HG02943 (cell line): ENCODE measurements at regions not wholly inside any gene's neighbourhood (a gene's known extent, or its start where the extent isn't known, plus 50 kb on each side); places are given as distances from the start of the nearest gene placed in this dataset.

Experiments used
- ATAC-seq: cut with Tn5 transposase; IDR thresholded peaks from one replicate; pipeline ENCODE4 v1.9.1; 2021; ENCODE audit warnings: mild to moderate bottlenecking, low read depth, moderate library complexity; ENCODE audit not compliant: unreplicated experiment

GRCh38 chr2:149902081-149902480, 314.5 kb upstream of the MMADHC start:
- no peak for ATAC-seq

DNA sequence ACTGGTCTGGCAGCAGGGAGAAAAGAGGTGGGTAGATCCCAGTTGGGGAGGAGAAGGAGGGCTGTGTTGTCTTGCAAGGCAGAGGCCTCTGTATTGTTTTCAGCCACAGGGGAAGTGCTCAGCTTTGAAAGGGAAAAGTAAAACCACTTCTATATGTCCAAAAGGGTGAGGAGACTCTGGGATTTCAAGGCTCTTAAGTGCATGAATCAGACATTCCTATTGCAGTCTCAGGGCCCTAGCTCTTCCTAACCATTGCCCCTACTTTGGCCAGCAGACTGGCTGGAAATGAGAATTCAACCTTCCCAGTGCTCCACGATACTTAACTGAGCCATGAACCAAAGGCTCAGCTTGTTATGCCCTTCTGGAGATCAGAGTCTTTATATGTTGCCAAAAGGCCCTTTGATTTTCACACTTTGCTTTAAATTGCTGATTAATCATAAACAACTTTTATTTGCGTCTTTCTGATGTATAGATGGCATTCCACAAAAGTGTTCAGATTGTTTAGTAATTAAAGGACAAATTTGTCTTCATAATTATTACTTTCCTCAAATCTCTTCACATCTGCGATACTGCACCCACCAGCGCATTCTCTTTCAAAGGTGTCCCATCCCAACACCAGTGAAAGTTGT, 313.8 kb upstream of the MMADHC start:
- ATAC-seq: no peak

DNA sequence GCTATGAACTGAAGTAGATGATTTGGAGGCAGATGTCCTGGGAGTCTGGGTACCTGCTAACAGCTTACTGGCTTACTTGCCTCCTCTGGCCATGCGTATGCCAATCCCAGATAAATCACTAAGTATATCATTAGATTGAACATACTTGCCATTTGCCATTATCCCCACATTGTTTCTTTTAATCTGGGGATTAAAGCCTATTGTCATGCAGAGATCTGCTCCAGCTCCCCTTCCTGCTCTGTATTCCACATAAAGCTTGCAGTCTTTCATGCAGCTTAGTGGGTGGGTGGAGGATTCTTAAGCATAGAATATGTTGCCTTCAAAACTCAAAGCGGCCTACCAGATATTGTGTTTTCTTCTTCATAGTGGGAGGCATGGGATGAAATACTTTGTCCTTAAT, 311.8 kb upstream of the MMADHC start:
- ATAC-seq: no peak

DNA sequence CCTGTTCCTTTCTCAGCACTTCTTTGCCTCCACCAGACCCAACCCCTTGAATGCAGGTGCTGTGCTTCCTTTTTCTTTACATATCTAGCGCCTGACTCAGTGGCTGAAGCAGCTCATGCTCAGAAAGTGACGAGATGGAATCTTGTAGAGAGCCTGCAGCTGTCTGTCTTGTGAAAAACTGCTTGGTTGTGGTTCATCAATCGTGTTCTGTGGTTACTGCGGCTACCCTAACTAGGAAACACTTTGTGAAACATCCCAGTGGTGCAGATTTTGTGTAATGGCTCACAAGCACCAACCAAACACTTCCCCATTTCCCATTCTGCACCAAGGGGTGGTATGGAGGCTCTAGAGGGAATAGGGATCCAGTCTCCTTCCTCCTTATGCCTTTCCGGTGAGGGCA, 307.2 kb upstream of the MMADHC start:
- ATAC-seq: no peak

DNA sequence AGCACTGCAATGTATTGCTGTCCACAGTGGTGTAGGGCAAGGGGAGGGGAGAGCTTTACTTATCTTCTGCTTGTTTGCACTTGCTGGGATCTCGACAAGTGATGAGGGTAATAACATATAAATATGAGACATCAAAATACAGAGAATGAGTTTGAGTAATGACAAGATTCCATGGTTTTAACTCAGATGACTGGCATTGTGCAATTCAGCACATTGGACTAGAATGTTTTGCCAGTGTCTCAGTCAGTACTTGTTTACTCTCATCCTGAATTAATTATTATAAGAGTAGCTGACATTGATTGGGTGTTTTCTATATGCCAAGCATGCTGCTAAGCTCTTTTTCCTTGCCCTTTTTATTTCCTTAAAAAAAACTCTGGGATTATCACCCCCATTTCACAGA, 306.7 kb upstream of the MMADHC start:
- no peak for ATAC-seq

DNA sequence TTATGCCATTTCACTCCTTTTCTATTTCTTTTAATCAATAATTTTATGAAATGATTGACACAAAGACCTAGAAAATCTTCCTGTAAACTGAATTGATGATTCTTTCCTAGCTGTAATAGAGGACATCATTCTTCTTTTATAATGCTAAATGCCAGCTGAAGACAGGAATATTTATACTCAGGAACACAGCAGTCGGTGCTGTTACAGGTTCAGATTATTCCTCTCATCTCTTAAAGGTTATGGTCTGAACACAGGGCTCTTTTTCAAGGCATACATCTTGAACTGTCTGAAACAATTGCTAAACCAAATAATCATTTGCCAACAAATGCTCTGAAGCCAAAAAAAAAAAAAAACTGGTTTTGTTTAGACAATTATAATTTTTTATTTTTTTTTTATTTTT, 305.0 kb upstream of the MMADHC start:
- no peak for ATAC-seq

GRCh38 chr2:149885946-149886345, 298.4 kb upstream of the MMADHC start:
- ATAC-seq: no peak

DNA sequence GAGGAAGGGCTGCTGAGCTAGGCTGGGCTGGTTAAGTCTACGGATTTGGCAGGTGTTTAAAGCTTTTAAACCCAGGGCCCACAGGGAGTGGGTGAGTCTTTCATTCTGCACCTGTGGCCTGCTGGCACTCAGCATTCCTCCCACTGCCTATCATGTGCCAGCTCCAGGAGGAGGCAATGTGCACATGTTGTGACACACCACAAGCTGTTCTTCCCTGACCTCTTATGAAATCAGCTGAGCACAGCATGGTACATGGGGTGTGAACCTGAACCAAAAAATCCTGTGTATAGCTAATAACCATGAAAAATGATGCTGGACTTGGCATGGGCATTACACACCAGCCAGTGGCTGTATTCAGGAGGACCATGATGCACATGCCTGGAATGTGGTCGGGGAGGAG, 297.9 kb upstream of the MMADHC start:
- no peak for ATAC-seq

GRCh38 chr2:149884871-149885270, 297.3 kb upstream of the MMADHC start:
- no peak for ATAC-seq

DNA sequence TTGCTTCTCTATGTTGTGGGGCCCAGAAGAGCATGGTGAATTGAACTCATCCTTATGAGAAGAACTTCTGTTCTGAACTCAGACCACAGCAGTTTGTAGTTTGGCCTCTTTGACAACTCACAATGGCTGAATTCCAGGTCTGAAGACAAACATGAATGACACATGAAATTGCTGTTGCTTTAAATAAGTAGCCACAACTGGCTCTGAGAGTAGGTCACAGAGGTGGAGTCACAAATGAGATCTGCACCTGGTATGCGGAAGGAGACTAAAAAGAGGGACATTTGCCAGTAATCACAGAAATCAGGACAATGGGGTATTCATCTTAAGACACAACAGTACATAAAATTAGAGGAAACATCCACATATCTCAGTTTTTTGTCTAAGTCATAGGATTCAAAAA, 290.3 kb upstream of the MMADHC start:
- no peak for ATAC-seq

DNA sequence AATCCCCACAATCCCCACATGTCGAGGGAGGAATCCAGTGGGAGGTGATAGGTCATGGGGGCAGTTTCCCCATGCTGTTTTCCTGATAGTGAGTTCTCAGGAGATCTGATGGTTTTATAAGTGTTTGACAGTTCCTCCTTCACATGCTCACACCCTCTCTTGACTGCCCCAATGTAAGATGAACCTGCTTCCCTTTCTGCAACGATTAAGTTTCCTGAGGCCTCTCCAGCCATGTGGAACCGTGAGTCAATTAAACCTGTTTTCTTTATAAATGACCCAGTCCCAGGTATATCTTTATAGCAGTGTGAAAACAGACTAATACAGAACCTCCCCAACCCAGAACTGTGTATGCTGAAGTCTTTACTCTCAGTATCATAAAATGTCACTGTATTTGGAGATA, 289.5 kb upstream of the MMADHC start:
- ATAC-seq: no peak

DNA sequence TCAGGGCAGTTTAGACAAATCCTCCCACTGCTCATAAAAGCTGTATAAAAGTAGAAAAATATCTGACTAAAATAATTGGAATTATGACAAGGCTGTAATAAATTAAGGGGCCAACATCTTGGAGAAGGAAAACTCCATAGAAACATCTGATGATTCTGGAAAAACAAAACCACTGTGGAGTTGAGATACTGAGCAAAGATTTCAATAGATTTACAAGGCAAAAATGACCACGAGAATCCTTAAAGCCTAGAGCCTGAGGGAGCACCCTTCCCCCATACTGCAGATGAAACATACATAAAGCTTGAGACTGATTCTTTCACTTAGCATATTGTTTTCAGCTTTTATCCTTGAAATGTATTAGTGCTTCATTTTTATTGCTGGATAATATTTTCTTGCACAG, 286.4 kb upstream of the MMADHC start:
- ATAC-seq: no peak

DNA sequence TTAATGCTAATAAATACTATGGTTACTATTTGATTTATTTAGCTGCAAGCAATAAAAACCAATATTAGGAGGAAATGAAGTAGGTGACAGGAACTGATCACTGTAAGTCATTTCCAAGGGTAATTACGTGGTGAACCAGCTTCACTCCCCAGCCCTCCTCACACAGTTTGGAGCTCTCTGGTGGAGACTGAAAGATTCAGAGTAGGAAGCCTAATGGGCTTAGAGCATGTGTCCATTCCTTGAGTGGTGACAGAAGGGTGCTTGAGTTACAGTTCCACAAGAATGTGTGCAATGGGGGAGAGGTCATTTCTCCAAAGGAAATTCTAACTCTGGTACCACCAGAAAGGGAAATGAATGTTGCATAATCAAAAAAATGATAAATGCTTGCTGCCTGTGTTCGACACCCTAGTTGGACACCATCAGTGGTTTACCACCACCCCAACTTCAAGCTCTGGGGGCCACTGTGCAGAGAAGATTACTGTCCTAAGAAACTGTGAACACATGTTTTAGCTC, 285.1 kb upstream of the MMADHC start:
- no peak for ATAC-seq

DNA sequence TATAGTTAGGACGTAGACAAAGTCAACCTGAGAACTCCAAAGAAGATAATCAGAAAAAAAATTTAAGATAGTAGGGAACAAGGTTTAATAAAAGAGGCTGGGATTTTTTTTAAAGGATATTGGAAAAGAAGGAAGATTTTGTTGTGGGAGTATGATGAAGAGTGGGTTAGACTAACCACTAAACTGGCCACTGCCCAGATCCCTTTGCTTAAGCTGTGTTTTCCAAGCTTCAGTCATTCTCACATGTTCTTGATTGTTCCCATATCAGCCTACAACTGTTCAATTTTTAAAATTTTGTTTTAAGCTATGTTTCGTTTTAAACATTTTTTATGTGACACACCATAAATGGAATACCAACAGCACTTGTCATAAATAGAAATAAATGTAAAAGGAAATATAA, 284.5 kb upstream of the MMADHC start:
- ATAC-seq: no peak

DNA sequence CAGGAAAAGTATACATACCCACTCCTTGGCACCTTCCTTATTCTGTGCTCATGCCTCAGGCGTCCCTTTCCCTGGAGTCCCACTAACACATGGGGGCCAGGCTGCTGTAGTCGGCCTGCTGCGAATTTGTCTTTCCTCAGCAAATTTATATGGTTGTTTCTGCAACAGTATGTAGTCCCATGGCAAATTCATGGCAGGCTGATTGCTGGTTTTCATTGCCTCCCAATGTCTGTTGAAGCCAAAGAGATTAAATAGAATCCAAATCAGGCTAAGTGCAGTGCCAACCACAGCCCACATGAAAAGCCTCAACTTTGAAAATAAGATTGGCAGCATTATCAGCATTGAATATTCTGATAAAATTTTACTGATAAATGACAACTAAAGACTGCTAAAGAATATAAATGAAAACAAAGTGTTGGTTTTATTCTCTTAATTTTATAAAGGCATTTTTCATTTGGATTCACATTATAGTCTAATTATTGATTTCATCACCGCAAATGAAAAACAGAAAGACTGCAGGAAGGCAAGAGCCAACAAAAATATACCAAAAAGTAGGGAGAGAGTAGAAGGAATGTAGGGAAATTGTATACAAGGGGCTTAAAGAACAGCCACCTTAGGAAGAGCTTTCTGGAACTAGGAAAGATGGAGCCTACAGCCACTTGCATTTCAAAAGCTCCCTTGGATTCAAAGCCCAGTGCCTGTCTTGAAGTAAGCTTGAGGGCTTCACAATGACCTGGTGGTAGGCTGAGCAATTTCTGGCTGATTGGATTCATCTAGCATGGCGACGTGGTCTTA, 283.7 kb upstream of the MMADHC start:
- no peak for ATAC-seq

DNA sequence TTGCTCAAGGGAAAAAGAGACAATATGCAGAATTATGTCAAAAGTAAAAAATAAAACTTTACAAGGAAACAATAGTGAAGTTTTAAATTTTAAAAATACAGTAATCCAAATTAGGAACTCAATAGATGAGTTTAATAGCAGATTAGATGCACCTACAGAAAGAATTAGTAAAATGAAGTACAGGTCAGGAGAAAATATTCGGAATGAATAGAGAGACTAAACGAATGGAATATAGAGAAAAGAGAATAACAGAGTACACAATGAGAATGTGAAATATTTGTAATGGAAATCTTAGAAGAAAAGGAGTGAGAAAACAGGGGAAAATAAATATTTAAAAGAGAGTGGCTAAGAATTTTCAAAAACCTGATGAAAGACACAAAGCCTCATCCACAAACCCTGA, 275.7 kb upstream of the MMADHC start:
- no peak for ATAC-seq

GRCh38 chr2:149861034-149861433, 273.5 kb upstream of the MMADHC start:
- no peak for ATAC-seq

- ATAC-seq: no peak
Observed at GRCh38 chr2:149860276-149860921, 272.8 kb upstream of the MMADHC start.

DNA sequence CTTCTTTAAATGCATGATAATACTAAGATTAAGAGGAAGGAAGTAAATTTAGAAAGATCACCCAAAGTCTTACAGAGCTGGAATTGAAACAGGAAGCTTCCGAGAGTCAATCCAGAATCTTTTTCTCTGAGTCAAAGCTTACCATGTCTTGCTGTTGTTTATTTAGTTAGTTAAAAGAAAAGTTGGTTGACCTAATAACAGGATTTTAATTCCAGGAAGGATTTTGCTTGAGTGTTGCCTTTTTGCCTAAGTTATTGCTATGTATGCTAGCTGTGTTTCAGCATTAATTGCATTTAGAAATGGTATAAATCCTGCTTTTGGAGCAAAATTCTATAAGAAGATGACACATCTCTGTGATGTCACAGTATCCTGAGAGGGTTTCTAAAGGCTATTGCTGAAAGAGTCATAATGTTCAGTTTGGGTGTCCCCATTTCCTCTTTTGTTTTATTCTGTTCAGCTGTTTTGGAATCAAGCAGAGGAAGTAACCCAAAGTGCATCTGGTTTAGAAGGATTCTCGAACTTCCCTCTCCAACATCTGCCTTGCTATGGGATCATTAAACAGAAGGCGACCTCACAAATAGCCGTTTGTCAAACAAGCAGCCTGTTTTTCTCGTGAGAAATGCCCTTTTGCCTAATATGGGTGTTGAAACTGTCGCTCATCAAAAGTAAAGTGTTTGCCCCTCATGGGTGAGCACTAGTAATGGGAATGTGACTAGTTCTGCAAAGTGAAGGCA, 271.5 kb upstream of the MMADHC start:
- no peak for ATAC-seq

DNA sequence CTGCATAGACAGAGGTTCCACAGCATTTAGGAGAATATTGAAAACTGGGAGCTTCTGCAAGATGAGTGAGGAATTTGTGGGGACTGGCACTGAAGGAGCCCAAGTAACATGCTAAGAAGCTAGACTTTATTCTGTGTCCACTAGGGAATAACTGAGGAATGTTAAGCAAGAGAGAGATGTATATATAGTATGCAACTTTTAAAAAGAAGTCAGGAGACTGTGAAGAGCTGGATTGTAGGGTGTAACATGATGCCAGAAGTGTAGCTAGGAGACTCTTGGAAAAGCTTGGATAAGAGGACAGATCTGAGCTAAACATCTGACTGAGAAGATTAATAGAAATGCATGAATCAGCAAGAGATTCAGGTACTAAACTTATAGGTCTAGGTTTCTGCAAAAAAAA, 270.6 kb upstream of the MMADHC start:
- ATAC-seq: no peak

DNA sequence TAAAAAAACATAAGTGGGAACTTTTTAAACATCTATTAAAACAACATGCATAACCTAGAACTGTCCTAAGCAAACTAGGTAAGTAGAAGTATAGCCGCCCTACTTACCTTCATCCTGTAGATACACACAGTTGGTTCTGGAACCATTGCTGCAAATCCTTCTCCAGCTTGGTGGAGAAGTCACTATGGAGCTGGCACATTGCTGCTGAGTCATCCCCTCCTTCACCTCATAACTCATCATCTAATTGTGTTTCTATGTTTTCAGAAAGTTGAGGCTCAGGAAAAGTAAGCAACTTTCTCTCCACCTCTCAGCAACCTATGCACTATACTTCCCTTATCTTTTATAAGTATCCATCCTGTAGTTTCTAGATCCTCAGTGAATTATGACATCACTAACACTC, 269.8 kb upstream of the MMADHC start:
- no peak for ATAC-seq
